A673 (cell line): ENCODE measurements at regions not wholly inside any gene's neighbourhood (a gene's known extent, or its start where the extent isn't known, plus 50 kb on each side); places are given as distances from the start of the nearest gene placed in this dataset.

ENCODE experiments used
- BruUV-seq: library from RNA; stranded (reverse); fragments of 400-500 nt; replicated peaks from 2 replicates; lab custom pipeline; 2021; lab: Mats Ljungman, UMichigan
- CTCF ChIA-PET: fragments of 300-600 bp; sonication (Branson Sonifier 250); formaldehyde crosslinking; loops from one replicate; lab custom pipeline; 2022; ENCODE audit warnings: antibody characterized with exemption; lab: Charles Lee
- POLR2A ChIA-PET: fragments of 300-600 bp; sonication (Branson Sonifier 250); formaldehyde crosslinking; loops from one replicate; lab custom pipeline; 2022; ENCODE audit warnings: antibody characterized with exemption; ENCODE audit not compliant: low non-redundant PET; lab: Charles Lee
- DNase-seq: peaks from one replicate; pipeline ENCODE4 v3.0.0-alpha.2; 2015; ENCODE audit warnings: low spot score
- H3K27ac ChIP-seq: fragments of 200-600 bp; sonication (generic); 2 replicates; pipeline ENCODE4 v1.5.1; 2016; ENCODE audit warnings: mixed run types, low read depth, mild to moderate bottlenecking, mixed read lengths, antibody characterized with exemption, low read length; ENCODE audit not compliant: poor library complexity, severe bottlenecking
- H3K27me3 ChIP-seq: fragments of 200-600 bp; sonication (generic); replicated peaks from 2 replicates; pipeline ENCODE4 v1.6.1; 2017; ENCODE audit warnings: mixed run types, low read depth, mild to moderate bottlenecking, mixed read lengths, antibody characterized with exemption, low read length; ENCODE audit not compliant: insufficient read depth, poor library complexity
- H3K36me3 ChIP-seq: fragments of 200-600 bp; sonication (generic); 2 replicates; pipeline ENCODE4 v1.6.1; 2016; ENCODE audit warnings: mixed run types, mild to moderate bottlenecking, mixed read lengths, antibody characterized with exemption, low read length; ENCODE audit not compliant: insufficient read depth, poor library complexity, severe bottlenecking
- H3K4me1 ChIP-seq: fragments of 200-600 bp; sonication (generic); 2 replicates; pipeline ENCODE4 v1.6.1; 2017; ENCODE audit warnings: mixed run types, mild to moderate bottlenecking, mixed read lengths, antibody characterized with exemption, low read length; ENCODE audit not compliant: insufficient read depth, poor library complexity, severe bottlenecking
- H3K4me3 ChIP-seq: fragments of 200-600 bp; sonication (generic); 2 replicates; pipeline ENCODE4 v1.5.1; 2016; ENCODE audit warnings: low read depth, mixed run types, mild to moderate bottlenecking, mixed read lengths, low read length; ENCODE audit not compliant: poor library complexity, severe bottlenecking
- H3K9me3 ChIP-seq: fragments of 200-600 bp; sonication (generic); 2 replicates; pipeline ENCODE4 v1.6.1; 2016; ENCODE audit warnings: mixed run types, low read depth, mild to moderate bottlenecking, mixed read lengths, antibody characterized with exemption, low read length; ENCODE audit not compliant: poor library complexity, severe bottlenecking
- CTCF ChIP-seq: fragments of 300-800, 200-600 bp; sonication (generic); conservative IDR thresholded peaks from 2 replicates; pipeline ENCODE4 v1.5.1; 2017; ENCODE audit warnings: low read depth, mild to moderate bottlenecking, antibody characterized with exemption, low read length, moderate library complexity, mixed read lengths
- EZH2 ChIP-seq: fragments of 200-600 bp; sonication (generic); IDR thresholded peaks from 2 replicates; pipeline ENCODE4 v1.6.1; 2017; ENCODE audit warnings: borderline replicate concordance, low read depth, mild to moderate bottlenecking, mixed read lengths, antibody characterized with exemption, low read length; ENCODE audit not compliant: poor library complexity, severe bottlenecking
- intact Hi-C: fragments of 100-400 bp; cut with micrococcal nuclease; formaldehyde crosslinking; loops from one replicate; pipeline ENCODE4 v1.10.0; 2022; ENCODE audit not compliant: unreplicated experiment

- POLR2A ChIA-PET: interaction anchor here (0.7 kb wide), 1 partner anchor 53 kb away, joined by 3 read pairs; no protein-coding TSS in a partner anchor
- BruUV-seq: no TSS peak
- peak; percentile 45 for TF ChIP-seq CTCF
- no peak for TF ChIP-seq EZH2
- Histone ChIP-seq H3K9me3 (no peaks in the 10 kb centered on the region), H3K4me3 (no peak overlapping the region), H3K27me3 (no peaks in the 10 kb centered on the region), H3K27ac (peak overlapping the region; percentile 4), H3K4me1 (peaks cover 32% of the 10 kb centered on the region), H3K36me3 (no peaks in the 10 kb centered on the region)
- peak; percentile 33 for DNase-seq
- CTCF ChIA-PET: interaction anchor here (0.6 kb wide), 2 partner anchors 11 to 266 kb away, joined by 4 to 9 read pairs; no protein-coding TSS in a partner anchor
- intact Hi-C loops: loop anchor here (5.0 kb wide), 1 partner anchor 68 kb away; no protein-coding TSS in a partner anchor
Observed at GRCh38 chr1:8165595-8166360, 139.7 kb upstream of the ERRFI1 start.

GRCh38 chr1:8164670-8165069 is 138.6 kb upstream of the ERRFI1 start:
- POLR2A ChIA-PET: no interaction called here

GRCh38 chr1:8163039-8163438 is 136.9 kb upstream of the ERRFI1 start:
- ChIA-PET POLR2A (no interaction called here), CTCF (no interaction called here)
- intact Hi-C loops: no loop called here
- Histone ChIP-seq H3K27ac (no peak overlapping the region), H3K27me3 (no peaks in the 10 kb centered on the region), H3K4me1 (peaks cover 16% of the 10 kb centered on the region), H3K36me3 (no peaks in the 10 kb centered on the region), H3K9me3 (no peaks in the 10 kb centered on the region), H3K4me3 (no peak overlapping the region)
- DNase-seq: no peak
- TF ChIP-seq CTCF (no peak), EZH2 (no peak)
- BruUV-seq: no TSS peak

More at GRCh38 chr1:8164670-8165069, 138.6 kb upstream of the ERRFI1 start:
- peaks cover 23% of the 10 kb centered on the region for H3K4me1 ChIP-seq
- H3K27me3 ChIP-seq: no peaks in the 10 kb centered on the region
- no peaks in the 10 kb centered on the region for H3K36me3 ChIP-seq
- no peaks in the 10 kb centered on the region for H3K9me3 ChIP-seq
- CTCF ChIA-PET: no interaction called here
- TF ChIP-seq EZH2 (no peak), CTCF (no peak)
- no peak overlapping the region for H3K4me3 ChIP-seq
- no peak overlapping the region for H3K27ac ChIP-seq
- DNase-seq: no peak
- intact Hi-C loops: loop anchor here (5.0 kb wide), 1 partner anchor 67 kb away; no protein-coding TSS in a partner anchor
- BruUV-seq: no TSS peak
